ENCODE measurements at regions not wholly inside any gene's neighbourhood (a gene's known extent, or its start where the extent isn't known, plus 50 kb on each side); places are given as distances from the start of the nearest gene placed in this dataset.

- H3K79me1 ChIP-seq (ENCODE audit: low read length): no peaks in the 10 kb centered on the region
- H3K18ac ChIP-seq (ENCODE audit: low read length): no peak overlapping the region
- H2BK12ac ChIP-seq (ENCODE audit: low read length): no peak overlapping the region
- no peaks in the 10 kb centered on the region for H3K9me3 ChIP-seq (ENCODE audit: insufficient read depth, low read depth, low read length)
- H3K79me2 ChIP-seq (ENCODE audit: control insufficient read depth, insufficient read depth, low read length, poor library complexity): no peaks in the 10 kb centered on the region
- H2AK5ac ChIP-seq (ENCODE audit: low read length): no peak overlapping the region
- no peak overlapping the region for H4K8ac ChIP-seq (ENCODE audit: low read depth, low read length)
- H4K91ac ChIP-seq (ENCODE audit: low read depth, low read length): no peak overlapping the region
- no peak overlapping the region for H2BK120ac ChIP-seq (ENCODE audit: insufficient read depth, low read length, poor library complexity)
- no peak for DNase-seq
- peaks cover 0 to 2% of the 10 kb centered on the region in 2 experiments for H3K4me1 ChIP-seq (ENCODE audit: control insufficient read depth in 1 of 2, insufficient read depth in 2 of 2, low read length in 2 of 2)
- H3K36me3 ChIP-seq (ENCODE audit: control insufficient read depth in 1 of 2, insufficient read depth in 2 of 2, low read length in 2 of 2): no peaks in the 10 kb centered on the region
- H4K12ac ChIP-seq (ENCODE audit: low read depth, low read length): no peak overlapping the region
- no peak overlapping the region for H3K14ac ChIP-seq (ENCODE audit: low read length)
- no peak overlapping the region for H3K9ac ChIP-seq (ENCODE audit: low read length)
- H3K4me3 ChIP-seq (ENCODE audit: low read depth, low read length): no peak overlapping the region
- H3K27me3 ChIP-seq (ENCODE audit: insufficient read depth, low read length): no peaks in the 10 kb centered on the region
- WGBS (ENCODE audit: extremely low coverage, insufficient coverage, insufficient read length): no CpG with 5 or more reads among the region's 7 CpGs
- no peak overlapping the region for H3K27ac ChIP-seq (ENCODE audit: low read depth, low read length)
- H3K4ac ChIP-seq (ENCODE audit: low read depth, low read length): no peak overlapping the region
- no peak overlapping the region for H3K4me2 ChIP-seq (ENCODE audit: low read length)
- H3K23ac ChIP-seq (ENCODE audit: low read length): no peak overlapping the region
- H2BK5ac ChIP-seq (ENCODE audit: low read depth, low read length, poor library complexity): no peak overlapping the region
- no peak overlapping the region for H2AFZ ChIP-seq (ENCODE audit: insufficient read depth, low read length, poor library complexity)
Measured at GRCh38 chr12:24447678-24448077, 498.2 kb upstream of the SOX5 start.

DNA sequence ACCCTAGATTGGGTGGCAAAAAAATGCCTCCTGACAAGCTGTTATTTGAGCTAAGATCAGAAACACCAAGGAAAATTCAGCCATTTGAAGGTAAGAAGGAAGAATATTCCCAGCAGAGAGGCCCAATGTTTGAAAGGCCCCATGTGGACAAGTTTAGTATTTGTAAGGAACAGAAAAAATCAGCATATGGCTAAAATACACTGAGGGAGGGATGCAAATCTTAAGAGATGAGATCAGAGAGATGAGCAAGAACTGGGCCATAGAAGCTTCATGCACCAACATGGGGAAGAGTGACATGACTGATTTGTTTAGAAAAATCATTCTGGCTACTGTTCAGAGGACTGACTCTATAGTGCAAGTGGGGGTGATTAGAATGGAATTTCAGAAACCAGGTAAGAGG is 496.8 kb upstream of the SOX5 start:
- Histone ChIP-seq H3K18ac (ENCODE audit: low read length) (no peak overlapping the region), H2BK120ac (ENCODE audit: insufficient read depth, low read length, poor library complexity) (no peak overlapping the region), H3K4me3 (ENCODE audit: low read depth, low read length) (no peak overlapping the region), H2BK5ac (ENCODE audit: low read depth, low read length, poor library complexity) (no peak overlapping the region), H4K8ac (ENCODE audit: low read depth, low read length) (no peak overlapping the region), H3K79me2 (ENCODE audit: control insufficient read depth, insufficient read depth, low read length, poor library complexity) (no peaks in the 10 kb centered on the region), H3K9me3 (ENCODE audit: insufficient read depth, low read depth, low read length) (no peaks in the 10 kb centered on the region), H3K36me3 (ENCODE audit: control insufficient read depth in 1 of 2, insufficient read depth in 2 of 2, low read length in 2 of 2) (no peaks in the 10 kb centered on the region), H2AK5ac (ENCODE audit: low read length) (no peak overlapping the region), H3K9ac (ENCODE audit: low read length) (no peak overlapping the region), H3K27ac (ENCODE audit: low read depth, low read length) (no peak overlapping the region), H3K79me1 (ENCODE audit: low read length) (no peaks in the 10 kb centered on the region), H3K14ac (ENCODE audit: low read length) (no peak overlapping the region), H4K91ac (ENCODE audit: low read depth, low read length) (no peak overlapping the region), H3K4me2 (ENCODE audit: low read length) (no peak overlapping the region), H2AFZ (ENCODE audit: insufficient read depth, low read length, poor library complexity) (no peak overlapping the region), H3K4ac (ENCODE audit: low read depth, low read length) (no peak overlapping the region), H3K27me3 (ENCODE audit: insufficient read depth, low read length) (no peaks in the 10 kb centered on the region), H3K23ac (ENCODE audit: low read length) (no peak overlapping the region), H2BK12ac (ENCODE audit: low read length) (no peak overlapping the region), H3K4me1 (ENCODE audit: control insufficient read depth in 1 of 2, insufficient read depth in 2 of 2, low read length in 2 of 2) (peaks cover 0 to 2% of the 10 kb centered on the region in 2 experiments), H4K12ac (ENCODE audit: low read depth, low read length) (no peak overlapping the region)
- no peak for DNase-seq

GRCh38 chr12:24444634-24445033 is 495.2 kb upstream of the SOX5 start:
- Histone ChIP-seq H2AFZ (ENCODE audit: insufficient read depth, low read length, poor library complexity) (no peak overlapping the region), H3K79me1 (ENCODE audit: low read length) (no peaks in the 10 kb centered on the region), H2BK12ac (ENCODE audit: low read length) (no peak overlapping the region), H3K18ac (ENCODE audit: low read length) (no peak overlapping the region), H3K9ac (ENCODE audit: low read length) (no peak overlapping the region), H3K4ac (ENCODE audit: low read depth, low read length) (no peak overlapping the region), H3K27ac (ENCODE audit: low read depth, low read length) (no peak overlapping the region), H3K23ac (ENCODE audit: low read length) (no peak overlapping the region), H3K36me3 (ENCODE audit: control insufficient read depth in 1 of 2, insufficient read depth in 2 of 2, low read length in 2 of 2) (no peaks in the 10 kb centered on the region), H3K4me2 (ENCODE audit: low read length) (no peak overlapping the region), H2AK5ac (ENCODE audit: low read length) (no peak overlapping the region), H3K14ac (ENCODE audit: low read length) (no peak overlapping the region), H3K4me3 (ENCODE audit: low read depth, low read length) (no peak overlapping the region), H3K79me2 (ENCODE audit: control insufficient read depth, insufficient read depth, low read length, poor library complexity) (no peaks in the 10 kb centered on the region), H2BK5ac (ENCODE audit: low read depth, low read length, poor library complexity) (no peak overlapping the region), H3K9me3 (ENCODE audit: insufficient read depth, low read depth, low read length) (no peaks in the 10 kb centered on the region), H4K8ac (ENCODE audit: low read depth, low read length) (no peak overlapping the region), H4K12ac (ENCODE audit: low read depth, low read length) (no peak overlapping the region), H3K4me1 (ENCODE audit: control insufficient read depth in 1 of 2, insufficient read depth in 2 of 2, low read length in 2 of 2) (peaks cover 0 to 2% of the 10 kb centered on the region in 2 experiments), H3K27me3 (ENCODE audit: insufficient read depth, low read length) (no peaks in the 10 kb centered on the region), H2BK120ac (ENCODE audit: insufficient read depth, low read length, poor library complexity) (no peak overlapping the region), H4K91ac (ENCODE audit: low read depth, low read length) (no peak overlapping the region)
- WGBS (ENCODE audit: extremely low coverage, insufficient coverage, insufficient read length): no CpG with 5 or more reads among the region's 2 CpGs
- DNase-seq: no peak

DNA sequence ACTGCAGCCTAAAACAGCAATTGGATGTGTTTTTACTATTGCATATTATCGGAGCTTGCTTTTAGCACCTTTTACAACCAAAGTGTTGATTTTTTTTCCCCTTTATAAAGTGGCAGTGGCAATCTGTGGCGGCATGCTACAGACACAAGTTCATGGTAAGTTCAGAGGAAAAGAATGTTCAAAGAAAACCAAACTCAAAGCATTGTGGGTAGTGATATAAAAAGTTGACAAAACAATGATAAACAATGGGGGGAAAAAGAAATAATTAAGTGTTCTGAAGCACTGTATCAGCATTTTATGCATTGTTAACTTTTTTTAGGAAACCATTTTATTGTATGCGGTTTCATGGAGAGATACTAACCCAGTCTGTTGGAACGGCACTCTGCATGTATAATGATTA is 492.0 kb upstream of the SOX5 start:
- Histone ChIP-seq H3K23ac (ENCODE audit: low read length) (no peak overlapping the region), H2BK5ac (ENCODE audit: low read depth, low read length, poor library complexity) (no peak overlapping the region), H4K8ac (ENCODE audit: low read depth, low read length) (no peak overlapping the region), H3K27me3 (ENCODE audit: insufficient read depth, low read length) (no peaks in the 10 kb centered on the region), H3K4ac (ENCODE audit: low read depth, low read length) (no peak overlapping the region), H4K91ac (ENCODE audit: low read depth, low read length) (no peak overlapping the region), H2AK5ac (ENCODE audit: low read length) (no peak overlapping the region), H3K4me3 (ENCODE audit: low read depth, low read length) (no peak overlapping the region), H3K27ac (ENCODE audit: low read depth, low read length) (no peak overlapping the region), H3K18ac (ENCODE audit: low read length) (no peak overlapping the region), H2BK12ac (ENCODE audit: low read length) (no peak overlapping the region), H3K9me3 (ENCODE audit: insufficient read depth, low read depth, low read length) (no peaks in the 10 kb centered on the region), H3K9ac (ENCODE audit: low read length) (no peak overlapping the region), H3K4me1 (ENCODE audit: control insufficient read depth in 1 of 2, insufficient read depth in 2 of 2, low read length in 2 of 2) (peaks cover 0 to 1% of the 10 kb centered on the region in 2 experiments), H3K14ac (ENCODE audit: low read length) (no peak overlapping the region), H4K12ac (ENCODE audit: low read depth, low read length) (no peak overlapping the region), H3K79me2 (ENCODE audit: control insufficient read depth, insufficient read depth, low read length, poor library complexity) (no peaks in the 10 kb centered on the region), H2BK120ac (ENCODE audit: insufficient read depth, low read length, poor library complexity) (no peak overlapping the region), H2AFZ (ENCODE audit: insufficient read depth, low read length, poor library complexity) (no peak overlapping the region), H3K79me1 (ENCODE audit: low read length) (no peaks in the 10 kb centered on the region), H3K4me2 (ENCODE audit: low read length) (no peak overlapping the region), H3K36me3 (ENCODE audit: control insufficient read depth in 1 of 2, insufficient read depth in 2 of 2, low read length in 2 of 2) (no peaks in the 10 kb centered on the region)
- DNase-seq: no peak
- WGBS (ENCODE audit: extremely low coverage, insufficient coverage, insufficient read length): no CpG with 5 or more reads among the region's 4 CpGs

Measured in trophoblast cell (in vitro differentiated cells and primary cell).